ENCODE measurements at regions not wholly inside any gene's neighbourhood (a gene's known extent, or its start where the extent isn't known, plus 50 kb on each side); places are given as distances from the start of the nearest gene placed in this dataset.

GRCh38 chr5:79868163-79868670 lies 122.8 kb downstream of the MTX3 start:
- Histone ChIP-seq H3K36me3 (ENCODE audit: insufficient read depth, low read length) (no peaks in the 10 kb centered on the region), H4K20me1 (ENCODE audit: insufficient read depth, low read length, poor library complexity, severe bottlenecking) (no peaks in the 10 kb centered on the region), H3K79me2 (ENCODE audit: insufficient read depth, low read length) (no peaks in the 10 kb centered on the region), H3F3A (ENCODE audit: low read depth) (no peaks in the 10 kb centered on the region), H3K27me3 (ENCODE audit: insufficient read depth, low read length, poor library complexity, severe bottlenecking) (peaks cover 6% of the 10 kb centered on the region), H3K9me2 (replicated peaks; ENCODE audit: low read depth, low read length) (no peaks in the 10 kb centered on the region), H3K4me2 (ENCODE audit: low read depth, low read length, poor library complexity, severe bottlenecking) (no peak overlapping the region), H3K4me3 (ENCODE audit: low read length, poor library complexity, severe bottlenecking) (no peak overlapping the region), H2AFZ (ENCODE audit: low read length) (no peak overlapping the region), H3K9me3 (ENCODE audit: insufficient read depth, low read depth, low read length) (no peaks in the 10 kb centered on the region), H3K4me1 (ENCODE audit: insufficient read depth, low read length, poor library complexity, severe bottlenecking) (no peaks in the 10 kb centered on the region), H3K9ac (ENCODE audit: low read depth, low read length, poor library complexity, severe bottlenecking) (no peak overlapping the region)
- TF ChIP-seq CTCF (conservative IDR thresholded peaks at IDR 0.05; ENCODE audit: low read length) (no peak), EZH2phosphoT487 (IDR thresholded peaks at IDR 0.05; ENCODE audit: borderline replicate concordance) (no peak)

- H3K4me2 ChIP-seq (ENCODE audit: low read depth, low read length, poor library complexity, severe bottlenecking): no peak overlapping the region
Measured at GRCh38 chr5:79865579-79865978, 125.5 kb downstream of the MTX3 start.

GRCh38 chr5:79864364-79864763 lies 126.7 kb downstream of the MTX3 start:
- no peaks in the 10 kb centered on the region for H3K9me2 ChIP-seq (replicated peaks; ENCODE audit: low read depth, low read length)
- no peaks in the 10 kb centered on the region for H4K20me1 ChIP-seq (ENCODE audit: insufficient read depth, low read length, poor library complexity, severe bottlenecking)
- TF ChIP-seq EZH2phosphoT487 (IDR thresholded peaks at IDR 0.05; ENCODE audit: borderline replicate concordance) (no peak), CTCF (conservative IDR thresholded peaks at IDR 0.05; ENCODE audit: low read length) (no peak)
- no peaks in the 10 kb centered on the region for H3K27me3 ChIP-seq (ENCODE audit: insufficient read depth, low read length, poor library complexity, severe bottlenecking)
- no peaks in the 10 kb centered on the region for H3K9me3 ChIP-seq (ENCODE audit: insufficient read depth, low read depth, low read length)
- H3F3A ChIP-seq (ENCODE audit: low read depth): no peaks in the 10 kb centered on the region
- H2AFZ ChIP-seq (ENCODE audit: low read length): no peak overlapping the region
- H3K9ac ChIP-seq (ENCODE audit: low read depth, low read length, poor library complexity, severe bottlenecking): no peak overlapping the region
- H3K79me2 ChIP-seq (ENCODE audit: insufficient read depth, low read length): no peaks in the 10 kb centered on the region
- H3K36me3 ChIP-seq (ENCODE audit: insufficient read depth, low read length): no peaks in the 10 kb centered on the region
- no peaks in the 10 kb centered on the region for H3K4me1 ChIP-seq (ENCODE audit: insufficient read depth, low read length, poor library complexity, severe bottlenecking)
- H3K4me3 ChIP-seq (ENCODE audit: low read length, poor library complexity, severe bottlenecking): no peak overlapping the region
- no peak overlapping the region for H3K4me2 ChIP-seq (ENCODE audit: low read depth, low read length, poor library complexity, severe bottlenecking)

More at GRCh38 chr5:79865579-79865978, 125.5 kb downstream of the MTX3 start:
- Histone ChIP-seq H2AFZ (ENCODE audit: low read length) (no peak overlapping the region), H3K36me3 (ENCODE audit: insufficient read depth, low read length) (no peaks in the 10 kb centered on the region), H3K79me2 (ENCODE audit: insufficient read depth, low read length) (no peaks in the 10 kb centered on the region), H3K27me3 (ENCODE audit: insufficient read depth, low read length, poor library complexity, severe bottlenecking) (no peaks in the 10 kb centered on the region), H3K4me3 (ENCODE audit: low read length, poor library complexity, severe bottlenecking) (no peak overlapping the region), H3K9ac (ENCODE audit: low read depth, low read length, poor library complexity, severe bottlenecking) (no peak overlapping the region), H4K20me1 (ENCODE audit: insufficient read depth, low read length, poor library complexity, severe bottlenecking) (no peaks in the 10 kb centered on the region), H3F3A (ENCODE audit: low read depth) (no peaks in the 10 kb centered on the region), H3K9me2 (replicated peaks; ENCODE audit: low read depth, low read length) (no peaks in the 10 kb centered on the region), H3K4me1 (ENCODE audit: insufficient read depth, low read length, poor library complexity, severe bottlenecking) (no peaks in the 10 kb centered on the region), H3K9me3 (ENCODE audit: insufficient read depth, low read depth, low read length) (no peaks in the 10 kb centered on the region)
- TF ChIP-seq EZH2phosphoT487 (IDR thresholded peaks at IDR 0.05; ENCODE audit: borderline replicate concordance) (no peak), CTCF (conservative IDR thresholded peaks at IDR 0.05; ENCODE audit: low read length) (no peak)

All from Loucy (cell line).